K562 (cell line): ENCODE measurements at regions not wholly inside any gene's neighbourhood (a gene's known extent, or its start where the extent isn't known, plus 50 kb on each side); places are given as distances from the start of the nearest gene placed in this dataset.

Source experiments
- ATAC-seq: fragments of 200-7000 bp; cut with Tn5 transposase; 3 replicates; pipeline ENCODE4 v1.9.1; 2020; ENCODE audit warnings: moderate library complexity
- BruUV-seq: library from RNA; stranded (reverse); fragments of 400-500 nt; replicated peaks from 2 replicates; lab custom pipeline; 2021; lab: Mats Ljungman, UMichigan
- CTCF ChIA-PET: fragments of 300-600 bp; formaldehyde crosslinking; extraction: SDS; loops from one replicate; lab custom pipeline; 2021; ENCODE audit warnings: low intra/inter-chr PET ratio; lab: Yijun Ruan, JAX
- POLR2A ChIA-PET: fragments of 300-600, 350-650 bp; sonication (Branson Sonifier 250); formaldehyde crosslinking; extraction: SDS; loops from one replicate; lab custom pipeline; 2021; ENCODE audit warnings: antibody characterized with exemption, inconsistent platforms; lab: Yijun Ruan, JAX
- DNase-seq, 4 experiments: peaks; one replicate each; pipeline versions ENCODE4 v3.0.0 to v3.0.0-alpha.2; 2011 to 2018; ENCODE audit warnings: low spot score in 3 of 4, mixed read lengths in 3 of 4; ENCODE audit errors: extremely low read depth in 1 of 4
- FAIRE-seq: peaks from 2 replicates; lab custom pipeline; 2011; peaks lifted over from hg19 to GRCh38; lab: Jason Lieb, UNC
- H2AFZ ChIP-seq: 2 replicates; pipeline ENCODE4 v1.6.0; 2011; ENCODE audit warnings: low read depth, low read length, control low read depth, inconsistent platforms
- H3K27ac ChIP-seq: fragments of 200-600 bp; 3 replicates; pipeline ENCODE4 v1.8.0; 2011; ENCODE audit warnings: low read depth, mild to moderate bottlenecking, control low read depth, inconsistent platforms, low read length, moderate library complexity, mixed read lengths; ENCODE audit errors: extremely low read depth
- H3K27me3 ChIP-seq, 2 experiments: fragments of 300-600 bp in 1 of 2; 2 replicates in 1 of 2; 3 replicates in 1 of 2; pipeline versions ENCODE4 v1.6.0 to v1.8.0; 2011; ENCODE audit warnings: inconsistent platforms in 2 of 2, low read length in 2 of 2, mild to moderate bottlenecking in 1 of 2, mixed read lengths in 1 of 2, moderate library complexity in 1 of 2; ENCODE audit not compliant: control insufficient read depth in 2 of 2, insufficient read depth in 2 of 2
- H3K36me3 ChIP-seq: fragments of 300-600 bp; 3 replicates; pipeline ENCODE4 v1.8.0; 2011; ENCODE audit warnings: mild to moderate bottlenecking, low read length, inconsistent platforms; ENCODE audit not compliant: control insufficient read depth, insufficient read depth
- H3K4me1 ChIP-seq, 2 experiments: fragments of 200-600 bp in 1 of 2; replicated peaks in 1 of 2; 2 replicates in 1 of 2; 3 replicates in 1 of 2; pipeline versions ENCODE4 v1.5.1 to v1.8.0; 2011; ENCODE audit warnings: inconsistent platforms in 2 of 2, low read length in 2 of 2, mild to moderate bottlenecking in 1 of 2, mixed read lengths in 1 of 2, moderate library complexity in 1 of 2; ENCODE audit not compliant: control insufficient read depth in 2 of 2, insufficient read depth in 2 of 2
- H3K4me2 ChIP-seq: 2 replicates; pipeline ENCODE4 v1.6.1; 2011; ENCODE audit warnings: low read length, control low read depth, inconsistent platforms, mixed read lengths; ENCODE audit not compliant: insufficient read depth
- H3K4me3 ChIP-seq: fragments of 200-600 bp; sonication (generic), shearing (Covaris generic); 2 replicates; pipeline ENCODE4 v1.5.1; 2016; ENCODE audit warnings: control low read depth, inconsistent platforms
- H3K79me2 ChIP-seq: fragments of 200-600 bp; 3 replicates; pipeline ENCODE4 v1.8.0; 2011; ENCODE audit warnings: low read length, inconsistent platforms; ENCODE audit not compliant: control insufficient read depth, insufficient read depth
- H3K9ac ChIP-seq, 2 experiments: 2 replicates each; pipeline versions ENCODE4 v1.6.0 to v1.6.1; 2011; ENCODE audit warnings: low read depth in 2 of 2, low read length in 2 of 2, control low read depth in 1 of 2, inconsistent platforms in 1 of 2, mild to moderate bottlenecking in 1 of 2, mixed read lengths in 1 of 2; ENCODE audit not compliant: insufficient read depth in 1 of 2
- H3K9me1 ChIP-seq: one replicate; pipeline ENCODE4 v1.6.0; 2011; ENCODE audit warnings: inconsistent platforms, mild to moderate bottlenecking, low read length, moderate library complexity; ENCODE audit not compliant: control insufficient read depth, insufficient read depth
- H3K9me3 ChIP-seq: replicated peaks from 2 replicates; pipeline ENCODE4 v1.5.1; 2011; ENCODE audit warnings: low read depth, low read length, inconsistent platforms; ENCODE audit not compliant: control insufficient read depth, insufficient read depth
- H4K20me1 ChIP-seq: replicated peaks from 2 replicates; pipeline ENCODE4 v1.6.1; 2011; ENCODE audit warnings: low read length, inconsistent platforms, mixed read lengths; ENCODE audit not compliant: control insufficient read depth, insufficient read depth
- CAMTA2 ChIP-seq: fragments of 250-450 bp; sonication (Bioruptor Pico); conservative IDR thresholded peaks from 2 replicates; pipeline ENCODE4 v1.5.1; 2022
- E2F3 ChIP-seq: fragments of 250-450 bp; sonication (Bioruptor Pico); IDR thresholded peaks from 2 replicates; pipeline ENCODE4 v1.4.0; 2020; ENCODE audit warnings: mild to moderate bottlenecking
- MIER1 ChIP-seq: fragments of 450-650 bp; IDR thresholded peaks from 2 replicates; pipeline ENCODE4 v1.6.1; 2016; ENCODE audit warnings: antibody characterized with exemption, mild to moderate bottlenecking, low read depth
- PML ChIP-seq: IDR thresholded peaks from 2 replicates; pipeline ENCODE4 v1.6.1; 2012; ENCODE audit warnings: low read length, inconsistent platforms
- PURB ChIP-seq: sonication (generic); formaldehyde crosslinking; IDR thresholded peaks from 2 replicates; pipeline ENCODE4 v1.9.0; 2021; ENCODE audit warnings: low read depth, mild to moderate bottlenecking, missing genetic modification reagents
- SAP30 ChIP-seq: fragments of 200-600 bp; sonication (generic); IDR thresholded peaks from 2 replicates; pipeline ENCODE4 v1.6.1; 2012; ENCODE audit warnings: borderline replicate concordance, low read depth, mild to moderate bottlenecking, moderate library complexity, low read length, control low read depth, inconsistent platforms; ENCODE audit not compliant: insufficient read depth, poor library complexity, severe bottlenecking
- SRF ChIP-seq, 2 experiments: fragments of 250-450, 450-650 bp in 1 of 2; sonication (Bioruptor Pico) in 1 of 2; sonication (generic) in 1 of 2; formaldehyde crosslinking; IDR thresholded peaks; 2 replicates each; pipeline versions ENCODE4 v1.5.0 to v1.5.1; 2020 to 2022; ENCODE audit warnings: mild to moderate bottlenecking in 1 of 2, missing genetic modification reagents in 1 of 2
- SRSF7 ChIP-seq: fragments of 200-400 bp; formaldehyde crosslinking; optimal IDR thresholded peaks from 2 replicates; pipeline ENCODE3; 2017; ENCODE audit warnings: mild to moderate bottlenecking, low read depth, low read length
- XRCC5 ChIP-seq: fragments of 200-400 bp; formaldehyde crosslinking; IDR thresholded peaks from 2 replicates; pipeline ENCODE4 v1.6.1; 2017; ENCODE audit warnings: low read depth, mild to moderate bottlenecking, low read length
- ZNF408 ChIP-seq: fragments of 250-450 bp; sonication (Bioruptor Pico); IDR thresholded peaks from 2 replicates; pipeline ENCODE4 v1.4.0; 2020; ENCODE audit warnings: low read depth, mild to moderate bottlenecking, moderate library complexity
- ZNF551 ChIP-seq: fragments of 250-450 bp; sonication (Bioruptor Pico); IDR thresholded peaks from 2 replicates; pipeline ENCODE4 v1.5.0; 2021; ENCODE audit warnings: mild to moderate bottlenecking, moderate library complexity
- ZNF584 ChIP-seq: fragments of 200-800 bp; sonication (Bioruptor generic); IDR thresholded peaks from 2 replicates; pipeline ENCODE4 v1.6.1; 2016; ENCODE audit warnings: low read depth, mild to moderate bottlenecking, missing genetic modification characterization, missing compliant biosample characterization
- WGBS: fragments of 100-300 bp; shearing (Covaris generic); methylation state at CpG from one replicate; pipeline ENCODE4 v1.1.6; 2016; ENCODE audit warnings: low coverage, mixed read lengths; ENCODE audit not compliant: insufficient coverage; ENCODE audit errors: missing lambda C conversion rate; 5-methylcytosine and 5-hydroxymethylcytosine counted together
- in situ Hi-C: fragments of 300-500 bp; cut with MboI; formaldehyde crosslinking; loops from 4 replicates; pipeline ENCODE4 v1.15.0; 2018; ENCODE audit warnings: inconsistent platforms, mixed read lengths
- intact Hi-C: fragments of 100-400 bp; cut with micrococcal nuclease; formaldehyde crosslinking; loops from 2 replicates; pipeline ENCODE4 v1.14.2; 2022
- TF ChIP-seq, protein P1 (sequence below): sonication (generic); formaldehyde crosslinking; IDR thresholded peaks from 2 replicates; pipeline ENCODE4 v1.4.0; 2020; ENCODE audit warnings: mild to moderate bottlenecking, missing genetic modification reagents

DNA sequence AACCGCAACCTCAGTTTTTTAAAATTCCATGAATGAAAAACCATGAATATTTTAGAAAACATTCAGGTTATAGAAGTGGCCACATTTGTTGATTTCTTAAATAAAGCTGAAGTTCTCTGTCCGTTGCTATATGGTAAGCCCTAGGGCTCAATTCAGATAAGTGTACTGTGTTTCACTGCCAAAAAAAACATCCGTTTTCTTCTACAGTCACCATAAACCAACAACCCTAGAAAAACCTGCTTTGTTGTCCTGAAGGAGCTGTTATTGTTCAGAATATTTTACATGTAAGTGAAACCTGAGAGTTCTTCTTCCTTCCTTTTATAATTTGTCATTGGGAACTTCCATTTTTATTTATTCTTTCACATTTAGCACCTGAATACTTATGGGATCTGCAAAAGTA is 274.1 kb downstream of the TFAP2A start:
- no peaks in the 10 kb centered on the region for H3K36me3 ChIP-seq
- in situ Hi-C loops, result no loop called here

More for the DNA sequence above, 274.1 kb downstream of the TFAP2A start:
- H3K4me1 ChIP-seq, result no peaks in the 10 kb centered on the region
- POLR2A ChIA-PET, result interaction anchor here (0.7 to 1.5 kb wide), 2 partner anchors 14 to 1958 kb away, joined by 3 read pairs; no protein-coding TSS in a partner anchor
- FAIRE-seq (no peak), DNase-seq (no peak), ATAC-seq (no peak)
- no peaks in the 10 kb centered on the region for H3K27me3 ChIP-seq
- no peaks in the 10 kb centered on the region for H3K9me3 ChIP-seq
- H4K20me1 ChIP-seq, result no peaks in the 10 kb centered on the region
- H3K9me1 ChIP-seq, result no peaks in the 10 kb centered on the region
- H3K9ac ChIP-seq, result no peak overlapping the region
- no peak overlapping the region for H3K4me2 ChIP-seq
- no peak overlapping the region for H3K27ac ChIP-seq
- WGBS, result 11% methylated on average over 3 of the region's 3 CpGs
- H3K4me3 ChIP-seq, result no peak overlapping the region
- intact Hi-C loops, result no loop called here
- no TSS peak for BruUV-seq
- TF ChIP-seq SAP30, result no peak
- no peak for TF ChIP-seq CAMTA2 (CRISPR knock-in tag)
- TF ChIP-seq ZNF408 (CRISPR knock-in tag), result no peak
- no peak for TF ChIP-seq PML
- TF ChIP-seq MIER1, result no peak
- no peak for TF ChIP-seq ZNF584 (CRISPR knock-in tag)
- TF ChIP-seq ZNF551 (CRISPR knock-in tag), result no peak
- no peak for TF ChIP-seq XRCC5
- TF ChIP-seq PURB, result no peak
- TF ChIP-seq SRF (CRISPR knock-in tag; IDR thresholded peaks at IDR 0.05), result no peak
- no peak for TF ChIP-seq E2F3
- TF ChIP-seq, protein P1, sequence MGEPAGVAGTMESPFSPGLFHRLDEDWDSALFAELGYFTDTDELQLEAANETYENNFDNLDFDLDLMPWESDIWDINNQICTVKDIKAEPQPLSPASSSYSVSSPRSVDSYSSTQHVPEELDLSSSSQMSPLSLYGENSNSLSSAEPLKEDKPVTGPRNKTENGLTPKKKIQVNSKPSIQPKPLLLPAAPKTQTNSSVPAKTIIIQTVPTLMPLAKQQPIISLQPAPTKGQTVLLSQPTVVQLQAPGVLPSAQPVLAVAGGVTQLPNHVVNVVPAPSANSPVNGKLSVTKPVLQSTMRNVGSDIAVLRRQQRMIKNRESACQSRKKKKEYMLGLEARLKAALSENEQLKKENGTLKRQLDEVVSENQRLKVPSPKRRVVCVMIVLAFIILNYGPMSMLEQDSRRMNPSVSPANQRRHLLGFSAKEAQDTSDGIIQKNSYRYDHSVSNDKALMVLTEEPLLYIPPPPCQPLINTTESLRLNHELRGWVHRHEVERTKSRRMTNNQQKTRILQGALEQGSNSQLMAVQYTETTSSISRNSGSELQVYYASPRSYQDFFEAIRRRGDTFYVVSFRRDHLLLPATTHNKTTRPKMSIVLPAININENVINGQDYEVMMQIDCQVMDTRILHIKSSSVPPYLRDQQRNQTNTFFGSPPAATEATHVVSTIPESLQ, result no peak
- no peak for TF ChIP-seq SRSF7
- CTCF ChIA-PET, result no interaction called here
- no peaks in the 10 kb centered on the region for H3K79me2 ChIP-seq
- no peak overlapping the region for H2AFZ ChIP-seq
